HEK293 (cell line): ENCODE measurements at regions not wholly inside any gene's neighbourhood (a gene's known extent, or its start where the extent isn't known, plus 50 kb on each side); places are given as distances from the start of the nearest gene placed in this dataset.

ENCODE experiments used
- CTCF ChIA-PET: fragments of 350-600 bp; formaldehyde crosslinking; extraction: SDS; loops from one replicate; lab custom pipeline; 2021; ENCODE audit warnings: antibody characterized with exemption; lab: Yijun Ruan, JAX
- POLR2A ChIA-PET: fragments of 300-600 bp; formaldehyde crosslinking; extraction: SDS; loops from one replicate; lab custom pipeline; 2020; ENCODE audit warnings: antibody characterized with exemption, inconsistent platforms; lab: Yijun Ruan, JAX
- H3K27ac ChIP-seq: fragments of 200-500 bp; sonication (Bioruptor generic); 2 replicates; pipeline ENCODE4 v1.5.1; 2014; ENCODE audit warnings: low read depth, low read length, control low read depth, inconsistent platforms; ENCODE audit errors: extremely low read depth
- H3K36me3 ChIP-seq, 2 experiments: fragments of 200-500 bp in 1 of 2; sonication (Bioruptor generic) in 1 of 2; 1 replicate in 1 of 2; 2 replicates in 1 of 2; pipeline ENCODE4 v1.5.1; 2014 to 2017; ENCODE audit warnings: inconsistent platforms in 2 of 2, low read length in 2 of 2; ENCODE audit not compliant: control insufficient read depth in 2 of 2, insufficient read depth in 1 of 2
- H3K4me1 ChIP-seq: fragments of 200-500 bp; sonication (Bioruptor generic); 2 replicates; pipeline ENCODE4 v1.5.1; 2014; ENCODE audit warnings: mild to moderate bottlenecking, low read length, inconsistent platforms; ENCODE audit not compliant: control insufficient read depth, insufficient read depth
- H3K4me3 ChIP-seq: 2 replicates; pipeline ENCODE4 v1.5.1; 2011; ENCODE audit warnings: low read depth, mild to moderate bottlenecking, control low read depth, low read length, moderate library complexity
- H3K9me3 ChIP-seq: fragments of 200-500 bp; sonication (Bioruptor generic); 2 replicates; pipeline ENCODE4 v1.5.1; 2014; ENCODE audit warnings: low read depth, low read length, inconsistent platforms; ENCODE audit not compliant: control insufficient read depth, insufficient read depth
- BCL11B ChIP-seq: fragments of 450-650 bp; formaldehyde crosslinking; IDR thresholded peaks from 2 replicates; pipeline ENCODE4 v1.5.1; 2016; ENCODE audit warnings: low read depth, missing biosample characterization, missing genetic modification characterization
- GLI4 ChIP-seq: fragments of 450-650 bp; formaldehyde crosslinking; IDR thresholded peaks from 2 replicates; pipeline ENCODE4 v1.5.1; 2016; ENCODE audit warnings: missing biosample characterization, missing genetic modification characterization
- MZF1 ChIP-seq: fragments of 450-650 bp; formaldehyde crosslinking; IDR thresholded peaks from 2 replicates; pipeline ENCODE4 v1.5.1; 2017; ENCODE audit warnings: missing biosample characterization, missing genetic modification characterization, borderline replicate concordance
- RBAK ChIP-seq: fragments of 450-650 bp; formaldehyde crosslinking; IDR thresholded peaks from 2 replicates; pipeline ENCODE4 v1.5.1; 2016; ENCODE audit warnings: missing biosample characterization, missing genetic modification characterization
- TSHZ1 ChIP-seq: fragments of 450-650 bp; formaldehyde crosslinking; IDR thresholded peaks from 2 replicates; pipeline ENCODE4 v1.5.1; 2016; ENCODE audit warnings: missing biosample characterization, missing genetic modification characterization, borderline replicate concordance
- ZBTB21 ChIP-seq: fragments of 450-650 bp; formaldehyde crosslinking; IDR thresholded peaks from 2 replicates; pipeline ENCODE4 v1.5.1; 2017; ENCODE audit warnings: missing biosample characterization, missing genetic modification characterization
- ZNF184 ChIP-seq: fragments of 450-650 bp; IDR thresholded peaks from 2 replicates; pipeline ENCODE4 v1.5.1; 2018; ENCODE audit warnings: missing biosample characterization, mild to moderate bottlenecking, missing genetic modification characterization
- ZNF266 ChIP-seq: fragments of 450-650 bp; formaldehyde crosslinking; IDR thresholded peaks from 2 replicates; pipeline ENCODE4 v1.5.1; 2016; ENCODE audit warnings: missing biosample characterization, missing genetic modification characterization, low read depth
- ZNF280D ChIP-seq: fragments of 450-650 bp; formaldehyde crosslinking; IDR thresholded peaks from 2 replicates; pipeline ENCODE4 v1.5.1; 2016; ENCODE audit warnings: missing biosample characterization, missing genetic modification characterization
- ZNF398 ChIP-seq: fragments of 450-650 bp; formaldehyde crosslinking; IDR thresholded peaks from 2 replicates; pipeline ENCODE4 v1.5.1; 2017; ENCODE audit warnings: missing biosample characterization, missing genetic modification characterization
- ZNF510 ChIP-seq: fragments of 450-650 bp; formaldehyde crosslinking; IDR thresholded peaks from 2 replicates; pipeline ENCODE4 v1.5.1; 2018; ENCODE audit warnings: mild to moderate bottlenecking, missing genetic modification characterization, missing biosample characterization; ENCODE audit not compliant: insufficient replicate concordance
- ZNF658 ChIP-seq: fragments of 450-650 bp; formaldehyde crosslinking; IDR thresholded peaks from 2 replicates; pipeline ENCODE4; 2016; ENCODE audit warnings: missing biosample characterization, missing genetic modification characterization
- ZNF843 ChIP-seq: fragments of 450-650 bp; formaldehyde crosslinking; IDR thresholded peaks from 2 replicates; pipeline ENCODE4 v1.5.1; 2016; ENCODE audit warnings: missing biosample characterization, missing genetic modification characterization
- TF ChIP-seq, protein P1 (sequence below): fragments of 450-650 bp; formaldehyde crosslinking; IDR thresholded peaks from 2 replicates; pipeline ENCODE4 v1.5.1; 2017; ENCODE audit warnings: missing biosample characterization, missing genetic modification characterization
- TF ChIP-seq, protein P2 (sequence below): fragments of 450-650 bp; formaldehyde crosslinking; IDR thresholded peaks from 2 replicates; pipeline ENCODE4 v1.5.1; 2016; ENCODE audit warnings: missing biosample characterization, missing genetic modification characterization
- TF ChIP-seq, protein P3 (sequence below): fragments of 450-650 bp; formaldehyde crosslinking; IDR thresholded peaks from 2 replicates; pipeline ENCODE4 v1.5.1; 2016; ENCODE audit warnings: missing biosample characterization, missing genetic modification characterization
- TF ChIP-seq, protein P4 (sequence below): fragments of 450-650 bp; formaldehyde crosslinking; conservative IDR thresholded peaks from 2 replicates; pipeline ENCODE4 v1.5.1; 2016; ENCODE audit warnings: low read depth, missing biosample characterization, missing genetic modification characterization

GRCh38 chr14:86619726-86620125 lies 1089.8 kb downstream of the FLRT2 start (continued):
- TF ChIP-seq, protein P1, sequence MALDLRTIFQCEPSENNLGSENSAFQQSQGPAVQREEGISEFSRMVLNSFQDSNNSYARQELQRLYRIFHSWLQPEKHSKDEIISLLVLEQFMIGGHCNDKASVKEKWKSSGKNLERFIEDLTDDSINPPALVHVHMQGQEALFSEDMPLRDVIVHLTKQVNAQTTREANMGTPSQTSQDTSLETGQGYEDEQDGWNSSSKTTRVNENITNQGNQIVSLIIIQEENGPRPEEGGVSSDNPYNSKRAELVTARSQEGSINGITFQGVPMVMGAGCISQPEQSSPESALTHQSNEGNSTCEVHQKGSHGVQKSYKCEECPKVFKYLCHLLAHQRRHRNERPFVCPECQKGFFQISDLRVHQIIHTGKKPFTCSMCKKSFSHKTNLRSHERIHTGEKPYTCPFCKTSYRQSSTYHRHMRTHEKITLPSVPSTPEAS (tag by site-specific recombination): no peak
- TF ChIP-seq GLI4 (tag by site-specific recombination) (no peak), RBAK (tag by site-specific recombination) (no peak), MZF1 (tag by site-specific recombination) (no peak), TSHZ1 (tag by site-specific recombination) (no peak), ZNF843 (tag by site-specific recombination) (no peak), ZNF184 (tag by site-specific recombination) (no peak), ZNF280D (tag by site-specific recombination) (no peak), BCL11B (no peak)
- TF ChIP-seq, protein P2, sequence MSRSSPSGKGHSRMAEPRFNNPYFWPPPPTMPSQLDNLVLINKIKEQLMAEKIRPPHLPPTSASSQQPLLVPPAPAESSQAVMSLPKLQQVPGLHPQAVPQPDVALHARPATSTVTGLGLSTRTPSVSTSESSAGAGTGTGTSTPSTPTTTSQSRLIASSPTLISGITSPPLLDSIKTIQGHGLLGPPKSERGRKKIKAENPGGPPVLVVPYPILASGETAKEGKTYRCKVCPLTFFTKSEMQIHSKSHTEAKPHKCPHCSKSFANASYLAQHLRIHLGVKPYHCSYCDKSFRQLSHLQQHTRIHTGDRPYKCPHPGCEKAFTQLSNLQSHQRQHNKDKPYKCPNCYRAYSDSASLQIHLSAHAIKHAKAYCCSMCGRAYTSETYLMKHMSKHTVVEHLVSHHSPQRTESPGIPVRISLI (tag by site-specific recombination): no peak
- TF ChIP-seq, protein P3, sequence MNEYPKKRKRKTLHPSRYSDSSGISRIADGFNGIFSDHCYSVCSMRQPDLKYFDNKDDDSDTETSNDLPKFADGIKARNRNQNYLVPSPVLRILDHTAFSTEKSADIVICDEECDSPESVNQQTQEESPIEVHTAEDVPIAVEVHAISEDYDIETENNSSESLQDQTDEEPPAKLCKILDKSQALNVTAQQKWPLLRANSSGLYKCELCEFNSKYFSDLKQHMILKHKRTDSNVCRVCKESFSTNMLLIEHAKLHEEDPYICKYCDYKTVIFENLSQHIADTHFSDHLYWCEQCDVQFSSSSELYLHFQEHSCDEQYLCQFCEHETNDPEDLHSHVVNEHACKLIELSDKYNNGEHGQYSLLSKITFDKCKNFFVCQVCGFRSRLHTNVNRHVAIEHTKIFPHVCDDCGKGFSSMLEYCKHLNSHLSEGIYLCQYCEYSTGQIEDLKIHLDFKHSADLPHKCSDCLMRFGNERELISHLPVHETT (tag by site-specific recombination): no peak

DNA sequence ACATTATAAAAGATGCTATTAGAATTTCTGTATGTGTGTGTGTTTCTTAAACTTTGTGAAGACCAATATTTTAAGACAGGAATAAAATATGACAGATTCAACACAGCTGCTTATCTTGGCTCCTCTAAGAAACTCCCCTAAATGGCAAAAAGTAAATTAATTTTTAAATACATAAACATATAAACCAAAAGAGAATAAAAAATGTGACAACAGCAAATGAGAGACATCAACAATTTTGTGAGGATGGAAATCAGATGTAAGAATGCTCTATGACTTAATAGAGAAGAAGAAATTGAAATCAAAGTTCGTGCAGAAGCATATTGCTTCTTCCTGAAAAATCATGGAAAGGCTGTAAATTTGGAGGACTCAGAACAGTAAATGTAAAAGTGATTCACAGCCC lies 1083.8 kb downstream of the FLRT2 start:
- TF ChIP-seq ZNF184 (tag by site-specific recombination): no peak
- TF ChIP-seq ZNF510 (tag by site-specific recombination): no peak
- H3K9me3 ChIP-seq: no peaks in the 10 kb centered on the region
- no peak overlapping the region for H3K4me3 ChIP-seq
- ChIA-PET POLR2A (no interaction called here), CTCF (no interaction called here)
- no peaks in the 10 kb centered on the region for H3K36me3 ChIP-seq
- H3K4me1 ChIP-seq: no peaks in the 10 kb centered on the region
- H3K27ac ChIP-seq: no peak overlapping the region

DNA sequence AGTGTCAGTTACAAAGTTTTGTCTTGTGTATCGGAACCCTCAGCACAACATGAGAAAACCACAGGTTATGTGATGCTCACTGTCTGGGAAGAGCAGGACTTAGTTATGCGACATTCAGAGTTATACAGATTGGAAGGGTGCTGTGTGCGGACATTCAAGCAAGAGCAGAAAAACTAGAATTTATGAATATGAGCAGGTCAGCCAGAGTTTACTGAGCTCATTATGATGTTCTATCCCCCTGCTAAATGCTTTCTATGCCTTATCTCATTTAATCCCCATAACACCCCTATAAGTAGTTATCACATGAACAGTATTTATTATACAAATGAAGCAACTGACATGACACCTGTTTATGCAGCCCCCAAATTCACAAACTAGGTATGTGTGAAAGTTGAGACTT lies 1083.2 kb downstream of the FLRT2 start:
- ChIA-PET CTCF (no interaction called here), POLR2A (no interaction called here)
- no peaks in the 10 kb centered on the region for H3K4me1 ChIP-seq
- H3K27ac ChIP-seq: no peak overlapping the region
- H3K36me3 ChIP-seq: no peaks in the 10 kb centered on the region
- no peaks in the 10 kb centered on the region for H3K9me3 ChIP-seq
- no peak overlapping the region for H3K4me3 ChIP-seq
- no peak for TF ChIP-seq ZBTB21 (tag by site-specific recombination)
- no peak for TF ChIP-seq ZNF658
- no peak for TF ChIP-seq ZNF398 (tag by site-specific recombination)
- TF ChIP-seq, protein P4, sequence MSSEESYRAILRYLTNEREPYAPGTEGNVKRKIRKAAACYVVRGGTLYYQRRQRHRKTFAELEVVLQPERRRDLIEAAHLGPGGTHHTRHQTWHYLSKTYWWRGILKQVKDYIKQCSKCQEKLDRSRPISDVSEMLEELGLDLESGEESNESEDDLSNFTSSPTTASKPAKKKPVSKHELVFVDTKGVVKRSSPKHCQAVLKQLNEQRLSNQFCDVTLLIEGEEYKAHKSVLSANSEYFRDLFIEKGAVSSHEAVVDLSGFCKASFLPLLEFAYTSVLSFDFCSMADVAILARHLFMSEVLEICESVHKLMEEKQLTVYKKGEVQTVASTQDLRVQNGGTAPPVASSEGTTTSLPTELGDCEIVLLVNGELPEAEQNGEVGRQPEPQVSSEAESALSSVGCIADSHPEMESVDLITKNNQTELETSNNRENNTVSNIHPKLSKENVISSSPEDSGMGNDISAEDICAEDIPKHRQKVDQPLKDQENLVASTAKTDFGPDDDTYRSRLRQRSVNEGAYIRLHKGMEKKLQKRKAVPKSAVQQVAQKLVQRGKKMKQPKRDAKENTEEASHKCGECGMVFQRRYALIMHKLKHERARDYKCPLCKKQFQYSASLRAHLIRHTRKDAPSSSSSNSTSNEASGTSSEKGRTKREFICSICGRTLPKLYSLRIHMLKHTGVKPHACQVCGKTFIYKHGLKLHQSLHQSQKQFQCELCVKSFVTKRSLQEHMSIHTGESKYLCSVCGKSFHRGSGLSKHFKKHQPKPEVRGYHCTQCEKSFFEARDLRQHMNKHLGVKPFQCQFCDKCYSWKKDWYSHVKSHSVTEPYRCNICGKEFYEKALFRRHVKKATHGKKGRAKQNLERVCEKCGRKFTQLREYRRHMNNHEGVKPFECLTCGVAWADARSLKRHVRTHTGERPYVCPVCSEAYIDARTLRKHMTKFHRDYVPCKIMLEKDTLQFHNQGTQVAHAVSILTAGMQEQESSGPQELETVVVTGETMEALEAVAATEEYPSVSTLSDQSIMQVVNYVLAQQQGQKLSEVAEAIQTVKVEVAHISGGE (tag by site-specific recombination): no peak
- TF ChIP-seq ZNF184 (tag by site-specific recombination): no peak
- no peak for TF ChIP-seq ZNF266 (tag by site-specific recombination)
